Loucy (cell line): ENCODE measurements at regions not wholly inside any gene's neighbourhood (a gene's known extent, or its start where the extent isn't known, plus 50 kb on each side); places are given as distances from the start of the nearest gene placed in this dataset.
"Not testable (repeated sequence)": the region's sequence is repeated elsewhere in the genome, so short reads cannot be mapped to it uniquely, and the experiment has no call there.

Experiments used
- H2AFZ ChIP-seq: fragments of 200-600 bp; sonication (generic); 2 replicates; pipeline ENCODE4 v1.6.0; 2016; ENCODE audit warnings: antibody characterized with exemption, mild to moderate bottlenecking, low read length, moderate library complexity
- H3F3A ChIP-seq: fragments of 200-600 bp; 2 replicates; pipeline ENCODE4 v1.6.0; 2016; ENCODE audit warnings: antibody characterized with exemption, low read depth, mild to moderate bottlenecking
- H3K27me3 ChIP-seq: fragments of 200-600 bp; sonication (generic); 2 replicates; pipeline ENCODE4 v1.6.1; 2014; ENCODE audit warnings: low read length, mild to moderate bottlenecking; ENCODE audit not compliant: insufficient read depth, poor library complexity, severe bottlenecking
- H3K36me3 ChIP-seq: fragments of 200-600 bp; sonication (generic); 2 replicates; pipeline ENCODE4 v1.6.1; 2016; ENCODE audit warnings: low read length; ENCODE audit not compliant: insufficient read depth
- H3K4me1 ChIP-seq: fragments of 200-600 bp; sonication (generic); 2 replicates; pipeline ENCODE4 v1.5.1; 2014; ENCODE audit warnings: low read length, mild to moderate bottlenecking; ENCODE audit not compliant: insufficient read depth, poor library complexity, severe bottlenecking
- H3K4me2 ChIP-seq: fragments of 200-600 bp; sonication (generic); 2 replicates; pipeline ENCODE4 v1.6.0; 2014; ENCODE audit warnings: antibody characterized with exemption, low read length, low read depth, mild to moderate bottlenecking; ENCODE audit not compliant: poor library complexity, severe bottlenecking
- H3K4me3 ChIP-seq: fragments of 200-600 bp; sonication (generic); 2 replicates; pipeline ENCODE4 v1.5.1; 2014; ENCODE audit warnings: low read length, mild to moderate bottlenecking, mixed read lengths; ENCODE audit not compliant: poor library complexity, severe bottlenecking
- H3K79me2 ChIP-seq: fragments of 200-600 bp; sonication (generic); 2 replicates; pipeline ENCODE4 v1.6.1; 2014; ENCODE audit warnings: low read length; ENCODE audit not compliant: insufficient read depth
- H3K9ac ChIP-seq: fragments of 200-600 bp; sonication (generic); 2 replicates; pipeline ENCODE4 v1.6.0; 2014; ENCODE audit warnings: mild to moderate bottlenecking, low read depth, low read length, moderate library complexity; ENCODE audit not compliant: poor library complexity, severe bottlenecking
- H3K9me2 ChIP-seq: fragments of 200-600 bp; sonication (generic); replicated peaks from 2 replicates; pipeline ENCODE4 v1.6.1; 2016; ENCODE audit warnings: low read depth, low read length, mixed read lengths
- H3K9me3 ChIP-seq: fragments of 200-600 bp; sonication (generic); 2 replicates; pipeline ENCODE4 v1.6.1; 2014; ENCODE audit warnings: mild to moderate bottlenecking, antibody characterized with exemption, low read length, low read depth; ENCODE audit not compliant: insufficient read depth
- H4K20me1 ChIP-seq: fragments of 200-600 bp; sonication (generic); 2 replicates; pipeline ENCODE4 v1.6.0; 2014; ENCODE audit warnings: antibody characterized with exemption, low read length, mild to moderate bottlenecking; ENCODE audit not compliant: insufficient read depth, poor library complexity, severe bottlenecking
- CTCF ChIP-seq: fragments of 200-600 bp; sonication (generic); conservative IDR thresholded peaks from 2 replicates; pipeline ENCODE4 v1.5.1; 2014; ENCODE audit warnings: mild to moderate bottlenecking, antibody characterized with exemption, low read length
- EZH2phosphoT487 ChIP-seq: fragments of 200-600 bp; IDR thresholded peaks from 2 replicates; pipeline ENCODE4 v1.6.1; 2018; ENCODE audit warnings: antibody characterized with exemption, mild to moderate bottlenecking, moderate library complexity, borderline replicate concordance

- Histone ChIP-seq H3K4me3 (no peak overlapping the region), H2AFZ (no peak overlapping the region), H3K79me2 (no peaks in the 10 kb centered on the region), H3K4me1 (no peaks in the 10 kb centered on the region), H3K9me3 (no peaks in the 10 kb centered on the region), H4K20me1 (no peaks in the 10 kb centered on the region), H3F3A (no peaks in the 10 kb centered on the region), H3K4me2 (no peak overlapping the region), H3K27me3 (no peaks in the 10 kb centered on the region), H3K9ac (no peak overlapping the region), H3K36me3 (no peaks in the 10 kb centered on the region), H3K9me2 (no peaks in the 10 kb centered on the region)
- no peak for TF ChIP-seq EZH2phosphoT487
- no peak for TF ChIP-seq CTCF
These were observed 82.2 kb upstream of the VEPH1 start for GRCh38 chr3:157585386-157585785.

- no peaks in the 10 kb centered on the region for H3K9me2 ChIP-seq
- H3K79me2 ChIP-seq, result no peaks in the 10 kb centered on the region
- TF ChIP-seq CTCF, result no peak
- TF ChIP-seq EZH2phosphoT487, result no peak
- H4K20me1 ChIP-seq, result no peaks in the 10 kb centered on the region
- no peak overlapping the region for H2AFZ ChIP-seq
- H3F3A ChIP-seq, result no peaks in the 10 kb centered on the region
- H3K27me3 ChIP-seq, result no peaks in the 10 kb centered on the region
- no peak overlapping the region for H3K4me3 ChIP-seq
- no peak overlapping the region for H3K4me2 ChIP-seq
- no peaks in the 10 kb centered on the region for H3K4me1 ChIP-seq
- no peaks in the 10 kb centered on the region for H3K36me3 ChIP-seq
- no peak overlapping the region for H3K9ac ChIP-seq
- H3K9me3 ChIP-seq, result no peaks in the 10 kb centered on the region
These were observed 79.4 kb upstream of the VEPH1 start for GRCh38 chr3:157582637-157582973.

- H3F3A ChIP-seq, H3K4me1 ChIP-seq, H3K27me3 ChIP-seq, H3K4me3 ChIP-seq, H4K20me1 ChIP-seq, H3K9me2 ChIP-seq, H3K9ac ChIP-seq, H3K9me3 ChIP-seq, H3K36me3 ChIP-seq, H3K79me2 ChIP-seq, H3K4me2 ChIP-seq, H2AFZ ChIP-seq: not testable (repeated sequence)
These were observed 78.9 kb upstream of the VEPH1 start for GRCh38 chr3:157581956-157582636.

GRCh38 chr3:157581371-157581770 lies 78.2 kb upstream of the VEPH1 start:
- Histone ChIP-seq H3F3A (no peaks in the 10 kb centered on the region), H3K79me2 (no peaks in the 10 kb centered on the region), H3K9me3 (no peaks in the 10 kb centered on the region), H3K27me3 (no peaks in the 10 kb centered on the region), H3K4me2 (no peak overlapping the region), H4K20me1 (no peaks in the 10 kb centered on the region), H3K9ac (no peak overlapping the region), H3K9me2 (no peaks in the 10 kb centered on the region), H2AFZ (no peak overlapping the region), H3K4me1 (no peaks in the 10 kb centered on the region), H3K36me3 (no peaks in the 10 kb centered on the region), H3K4me3 (no peak overlapping the region)
- TF ChIP-seq CTCF (no peak), EZH2phosphoT487 (no peak)
